ENCODE measurements at regions not wholly inside any gene's neighbourhood (a gene's known extent, or its start where the extent isn't known, plus 50 kb on each side); places are given as distances from the start of the nearest gene placed in this dataset.

- ChIA-PET CTCF (no interaction called here), POLR2A (no interaction called here)
- no peak for TF ChIP-seq CTCF (IDR thresholded peaks at IDR 0.05; ENCODE audit: insufficient read depth, low read length, missing control alignments)
- DNase-seq (ENCODE audit: low read depth, low spot score) = no peak
- no peak overlapping the region for H3K4me3 ChIP-seq (ENCODE audit: low read depth, low read length)
Measured at GRCh38 chr11:97351939-97352338, 962.1 kb downstream of the JRKL start.

GRCh38 chr11:97354026-97354425 lies 964.2 kb downstream of the JRKL start:
- POLR2A ChIA-PET = no interaction called here
- DNase-seq (ENCODE audit: low read depth, low spot score) = no peak
- CTCF ChIA-PET = no interaction called here
- no peak overlapping the region for H3K4me3 ChIP-seq (ENCODE audit: low read depth, low read length)
- TF ChIP-seq CTCF (IDR thresholded peaks at IDR 0.05; ENCODE audit: insufficient read depth, low read length, missing control alignments) = no peak

GRCh38 chr11:97354576-97354975 lies 964.8 kb downstream of the JRKL start:
- no peak for DNase-seq (ENCODE audit: low read depth, low spot score)
- H3K4me3 ChIP-seq (ENCODE audit: low read depth, low read length) = no peak overlapping the region
- no peak for TF ChIP-seq CTCF (IDR thresholded peaks at IDR 0.05; ENCODE audit: insufficient read depth, low read length, missing control alignments)
- POLR2A ChIA-PET = no interaction called here
- CTCF ChIA-PET = no interaction called here

- ChIA-PET POLR2A (no interaction called here), CTCF (no interaction called here)
- TF ChIP-seq CTCF (IDR thresholded peaks at IDR 0.05; ENCODE audit: insufficient read depth, low read length, missing control alignments) = no peak
- no peak overlapping the region for H3K4me3 ChIP-seq (ENCODE audit: low read depth, low read length)
- DNase-seq (ENCODE audit: low read depth, low spot score) = no peak
Measured at GRCh38 chr11:97355230-97355629, 965.4 kb downstream of the JRKL start.

- DNase-seq (ENCODE audit: low read depth, low spot score) = no peak
- H3K4me3 ChIP-seq (ENCODE audit: low read depth, low read length) = no peak overlapping the region
- ChIA-PET CTCF (no interaction called here), POLR2A (no interaction called here)
- TF ChIP-seq CTCF (IDR thresholded peaks at IDR 0.05; ENCODE audit: insufficient read depth, low read length, missing control alignments) = no peak
Measured at GRCh38 chr11:97356144-97356543, 966.3 kb downstream of the JRKL start.

- no peak for TF ChIP-seq CTCF (IDR thresholded peaks at IDR 0.05; ENCODE audit: insufficient read depth, low read length, missing control alignments)
- DNase-seq (ENCODE audit: low read depth, low spot score) = no peak
- ChIA-PET CTCF (no interaction called here), POLR2A (interaction anchor here (0.6 kb wide), 1 partner anchor 108 kb away, joined by 3 read pairs; no protein-coding TSS in a partner anchor)
- no peak overlapping the region for H3K4me3 ChIP-seq (ENCODE audit: low read depth, low read length)
Measured at GRCh38 chr11:97359016-97359415, 969.2 kb downstream of the JRKL start.
